ENCODE measurements at regions not wholly inside any gene's neighbourhood (a gene's known extent, or its start where the extent isn't known, plus 50 kb on each side); places are given as distances from the start of the nearest gene placed in this dataset.
A peak's percentile ranks its signal among the peaks of the same experiment; 100 is the strongest.
"Not testable (repeated sequence)": the region's sequence is repeated elsewhere in the genome, so short reads cannot be mapped to it uniquely, and the experiment has no call there.

GRCh38 chr9:27676827-27677226 lies 103.5 kb upstream of the C9orf72 start:
- Mint-ChIP-seq H3K27me3 (ENCODE audit: unreplicated experiment) (no peaks in the 10 kb centered on the region), H3K27ac (ENCODE audit: unreplicated experiment) (no peak overlapping the region), H3K9me3 (ENCODE audit: unreplicated experiment) (no peaks in the 10 kb centered on the region), H3K4me1 (ENCODE audit: low read depth, unreplicated experiment) (peaks cover 4% of the 10 kb centered on the region), H3K36me3 (ENCODE audit: unreplicated experiment) (no peaks in the 10 kb centered on the region), H3K4me3 (ENCODE audit: unreplicated experiment) (no peak overlapping the region)
- no peak for TF ChIP-seq CTCF (IDR thresholded peaks at IDR 0.05; ENCODE audit: partially characterized antibody, unreplicated experiment)
- no peak for DNase-seq

GRCh38 chr9:27679338-27679737 lies 106.1 kb upstream of the C9orf72 start:
- DNase-seq: no peak
- H3K27ac Mint-ChIP-seq (ENCODE audit: unreplicated experiment): no peak overlapping the region
- no peaks in the 10 kb centered on the region for H3K27me3 Mint-ChIP-seq (ENCODE audit: unreplicated experiment)
- H3K9me3 Mint-ChIP-seq (ENCODE audit: unreplicated experiment): no peaks in the 10 kb centered on the region
- no peak overlapping the region for H3K4me3 Mint-ChIP-seq (ENCODE audit: unreplicated experiment)
- peaks cover 3% of the 10 kb centered on the region for H3K4me1 Mint-ChIP-seq (ENCODE audit: low read depth, unreplicated experiment)
- no peak for TF ChIP-seq CTCF (IDR thresholded peaks at IDR 0.05; ENCODE audit: partially characterized antibody, unreplicated experiment)
- H3K36me3 Mint-ChIP-seq (ENCODE audit: unreplicated experiment): no peaks in the 10 kb centered on the region

- no peak for TF ChIP-seq CTCF (IDR thresholded peaks at IDR 0.05; ENCODE audit: partially characterized antibody, unreplicated experiment)
- H3K4me3 Mint-ChIP-seq (ENCODE audit: unreplicated experiment): no peak overlapping the region
- peaks cover 3% of the 10 kb centered on the region for H3K4me1 Mint-ChIP-seq (ENCODE audit: low read depth, unreplicated experiment)
- no peaks in the 10 kb centered on the region for H3K36me3 Mint-ChIP-seq (ENCODE audit: unreplicated experiment)
- no peak for DNase-seq
- H3K27ac Mint-ChIP-seq (ENCODE audit: unreplicated experiment): peak overlapping the region; percentile 0
- no peaks in the 10 kb centered on the region for H3K27me3 Mint-ChIP-seq (ENCODE audit: unreplicated experiment)
- no peaks in the 10 kb centered on the region for H3K9me3 Mint-ChIP-seq (ENCODE audit: unreplicated experiment)
Measured at GRCh38 chr9:27683181-27683580, 109.9 kb upstream of the C9orf72 start.

- DNase-seq: no peak
- peaks cover 8% of the 10 kb centered on the region for H3K36me3 Mint-ChIP-seq (ENCODE audit: unreplicated experiment)
- H3K4me1 Mint-ChIP-seq (ENCODE audit: low read depth, unreplicated experiment): peaks cover 2% of the 10 kb centered on the region
- no peak overlapping the region for H3K4me3 Mint-ChIP-seq (ENCODE audit: unreplicated experiment)
- peaks cover 3% of the 10 kb centered on the region for H3K27me3 Mint-ChIP-seq (ENCODE audit: unreplicated experiment)
- no peak for TF ChIP-seq CTCF (IDR thresholded peaks at IDR 0.05; ENCODE audit: partially characterized antibody, unreplicated experiment)
- H3K27ac Mint-ChIP-seq (ENCODE audit: unreplicated experiment): no peak overlapping the region
- H3K9me3 Mint-ChIP-seq (ENCODE audit: unreplicated experiment): no peaks in the 10 kb centered on the region
Measured at GRCh38 chr9:27688954-27689353, 115.7 kb upstream of the C9orf72 start.

GRCh38 chr9:27690816-27691215 lies 117.5 kb upstream of the C9orf72 start:
- not testable (repeated sequence) for H3K27me3 Mint-ChIP-seq (ENCODE audit: unreplicated experiment); H3K36me3 Mint-ChIP-seq (ENCODE audit: unreplicated experiment); H3K9me3 Mint-ChIP-seq (ENCODE audit: unreplicated experiment); H3K4me1 Mint-ChIP-seq (ENCODE audit: low read depth, unreplicated experiment); H3K27ac Mint-ChIP-seq (ENCODE audit: unreplicated experiment); H3K4me3 Mint-ChIP-seq (ENCODE audit: unreplicated experiment)
- DNase-seq: peak; percentile 49

GRCh38 chr9:27699621-27700020 lies 126.3 kb upstream of the C9orf72 start:
- no peak for TF ChIP-seq CTCF (IDR thresholded peaks at IDR 0.05; ENCODE audit: partially characterized antibody, unreplicated experiment)
- Mint-ChIP-seq H3K27ac (ENCODE audit: unreplicated experiment) (no peak overlapping the region), H3K4me3 (ENCODE audit: unreplicated experiment) (no peak overlapping the region), H3K27me3 (ENCODE audit: unreplicated experiment) (no peaks in the 10 kb centered on the region), H3K4me1 (ENCODE audit: low read depth, unreplicated experiment) (peaks cover 16% of the 10 kb centered on the region), H3K36me3 (ENCODE audit: unreplicated experiment) (no peaks in the 10 kb centered on the region), H3K9me3 (ENCODE audit: unreplicated experiment) (no peaks in the 10 kb centered on the region)
- no peak for DNase-seq
